K562 (cell line): ENCODE measurements at regions not wholly inside any gene's neighbourhood (a gene's known extent, or its start where the extent isn't known, plus 50 kb on each side); places are given as distances from the start of the nearest gene placed in this dataset.

Source experiments
- CBX5 ChIP-seq: IDR thresholded peaks from 2 replicates; pipeline ENCODE4 v1.6.1; 2014; ENCODE audit warnings: low read depth, borderline replicate concordance
- CTCF ChIP-seq, 3 experiments: IDR thresholded peaks in 2 of 3; conservative IDR thresholded peaks in 1 of 3; 2 replicates each; pipeline ENCODE4 v1.5.1; 2011 to 2012; ENCODE audit warnings: low read length in 3 of 3, mild to moderate bottlenecking in 3 of 3, control low read depth in 2 of 3, improper control_type of control experiment in 1 of 3, inconsistent platforms in 1 of 3, low read depth in 1 of 3, mixed read lengths in 1 of 3, moderate library complexity in 1 of 3; ENCODE audit not compliant: insufficient read depth in 2 of 3
- E2F3 ChIP-seq: fragments of 250-450 bp; sonication (Bioruptor Pico); IDR thresholded peaks from 2 replicates; pipeline ENCODE4 v1.4.0; 2020; ENCODE audit warnings: mild to moderate bottlenecking
- EP300 ChIP-seq: IDR thresholded peaks from 2 replicates; pipeline ENCODE4 v1.6.1; 2012; ENCODE audit warnings: low read length, improper control_type of control experiment
- NKRF ChIP-seq: fragments of 450-650 bp; IDR thresholded peaks from 2 replicates; pipeline ENCODE4 v1.6.1; 2016; ENCODE audit warnings: borderline replicate concordance
- POLR2A ChIP-seq: fragments of 450-650 bp; conservative IDR thresholded peaks from 2 replicates; pipeline ENCODE4 v1.6.1; 2016
- ZNF224 ChIP-seq: sonication (generic); formaldehyde crosslinking; IDR thresholded peaks from 2 replicates; pipeline ENCODE4 v1.8.0; 2022; ENCODE audit warnings: mild to moderate bottlenecking, missing genetic modification reagents

DNA sequence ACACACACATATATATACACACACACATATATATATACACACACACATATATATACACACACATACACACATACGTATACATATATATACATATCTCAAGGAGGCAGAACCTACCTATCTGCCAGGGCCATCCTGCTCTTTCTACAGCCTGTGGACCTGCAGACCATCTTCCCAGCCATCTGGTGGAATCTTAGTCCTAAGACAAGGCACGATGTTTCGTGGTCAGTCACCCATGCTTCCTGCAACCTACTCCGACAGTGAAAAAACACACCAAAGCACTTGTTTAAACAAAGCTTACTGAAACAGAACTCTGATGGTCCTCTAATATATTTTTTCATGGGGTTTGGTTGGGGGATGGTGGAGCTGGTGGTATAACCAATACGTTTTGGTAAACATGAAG lies 164.2 kb upstream of the ZNF521 start:
- TF ChIP-seq EP300 (no peak), CTCF (IDR thresholded peaks at IDR 0.05 in 2 of 3, conservative IDR thresholded peaks at IDR 0.05 in 1 of 3; ENCODE audit: insufficient read depth in 2 of 3, low read depth in 1 of 3, low read length in 3 of 3) (no peak), CBX5 (no peak), POLR2A (no peak), NKRF (no peak), E2F3 (CRISPR knock-in tag) (no peak), ZNF224 (no peak)
